ENCODE measurements at regions not wholly inside any gene's neighbourhood (a gene's known extent, or its start where the extent isn't known, plus 50 kb on each side); places are given as distances from the start of the nearest gene placed in this dataset.

GRCh38 chr6:166679566-166679965 is 52.5 kb upstream of the RPS6KA2 start:
- intact Hi-C loops (cut with micrococcal nuclease), result no loop called here
- Histone ChIP-seq H3K9me3 (replicated peaks) (no peaks in the 10 kb centered on the region), H3K36me3 (no peaks in the 10 kb centered on the region), H3K27ac (replicated peaks) (no peak overlapping the region), H3K4me3 (no peak overlapping the region), H3K4me1 (peaks cover 2% of the 10 kb centered on the region), H3K27me3 (ENCODE audit: low read depth) (no peaks in the 10 kb centered on the region)
- DNase-seq, result no peak
- TF ChIP-seq CTCF (IDR thresholded peaks at IDR 0.05; ENCODE audit: borderline replicate concordance), result no peak

GRCh38 chr6:166678426-166678825 is 51.4 kb upstream of the RPS6KA2 start:
- no peak for TF ChIP-seq CTCF (IDR thresholded peaks at IDR 0.05; ENCODE audit: borderline replicate concordance)
- no peak overlapping the region for H3K4me3 ChIP-seq
- no peak for DNase-seq
- H3K27ac ChIP-seq (replicated peaks), result no peak overlapping the region
- no peaks in the 10 kb centered on the region for H3K36me3 ChIP-seq
- H3K9me3 ChIP-seq (replicated peaks), result no peaks in the 10 kb centered on the region
- peaks cover 12% of the 10 kb centered on the region for H3K4me1 ChIP-seq
- intact Hi-C loops (cut with micrococcal nuclease), result no loop called here
- no peaks in the 10 kb centered on the region for H3K27me3 ChIP-seq (ENCODE audit: low read depth)

- DNase-seq, result no peak
- H3K9me3 ChIP-seq (replicated peaks), result no peaks in the 10 kb centered on the region
- H3K27me3 ChIP-seq (ENCODE audit: low read depth), result no peaks in the 10 kb centered on the region
- H3K4me3 ChIP-seq, result no peak overlapping the region
- H3K4me1 ChIP-seq, result peaks cover 17% of the 10 kb centered on the region
- intact Hi-C loops (cut with micrococcal nuclease), result no loop called here
- H3K36me3 ChIP-seq, result no peaks in the 10 kb centered on the region
- no peak for TF ChIP-seq CTCF (IDR thresholded peaks at IDR 0.05; ENCODE audit: borderline replicate concordance)
- H3K27ac ChIP-seq (replicated peaks), result no peak overlapping the region
Observed at GRCh38 chr6:166677941-166678340, 50.9 kb upstream of the RPS6KA2 start.

Measured in left ventricle myocardium inferior (tissue), 1 donor.